ENCODE measurements at regions not wholly inside any gene's neighbourhood (a gene's known extent, or its start where the extent isn't known, plus 50 kb on each side); places are given as distances from the start of the nearest gene placed in this dataset.

GRCh38 chr3:31186041-31186440 lies 291.6 kb upstream of the GADL1 start:
- TF ChIP-seq CTCF (IDR thresholded peaks at IDR 0.05; ENCODE audit: low read depth, low read length): no peak
- no peak overlapping the region for H3K4me3 ChIP-seq (ENCODE audit: low read depth, low read length)

GRCh38 chr3:31187380-31187779 lies 292.9 kb upstream of the GADL1 start:
- TF ChIP-seq CTCF (IDR thresholded peaks at IDR 0.05; ENCODE audit: low read depth, low read length): no peak
- no peak overlapping the region for H3K4me3 ChIP-seq (ENCODE audit: low read depth, low read length)

- H3K4me3 ChIP-seq (ENCODE audit: low read depth, low read length): no peak overlapping the region
- no peak for TF ChIP-seq CTCF (IDR thresholded peaks at IDR 0.05; ENCODE audit: low read depth, low read length)
These were observed 293.7 kb upstream of the GADL1 start for GRCh38 chr3:31188112-31188511.

GRCh38 chr3:31189330-31189729 lies 294.9 kb upstream of the GADL1 start:
- H3K4me3 ChIP-seq (ENCODE audit: low read depth, low read length): no peak overlapping the region
- TF ChIP-seq CTCF (IDR thresholded peaks at IDR 0.05; ENCODE audit: low read depth, low read length): no peak

- no peak for TF ChIP-seq CTCF (IDR thresholded peaks at IDR 0.05; ENCODE audit: low read depth, low read length)
- no peak overlapping the region for H3K4me3 ChIP-seq (ENCODE audit: low read depth, low read length)
These were observed 295.5 kb upstream of the GADL1 start for GRCh38 chr3:31189971-31190370.

- TF ChIP-seq CTCF (IDR thresholded peaks at IDR 0.05; ENCODE audit: low read depth, low read length): no peak
- no peak overlapping the region for H3K4me3 ChIP-seq (ENCODE audit: low read depth, low read length)
These were observed 296.9 kb upstream of the GADL1 start for GRCh38 chr3:31191354-31191753.

- no peak overlapping the region for H3K4me3 ChIP-seq (ENCODE audit: low read depth, low read length)
- no peak for TF ChIP-seq CTCF (IDR thresholded peaks at IDR 0.05; ENCODE audit: low read depth, low read length)
These were observed 299.0 kb upstream of the GADL1 start for GRCh38 chr3:31193429-31193828.

Data from WI38 (cell line).